ENCODE measurements at regions not wholly inside any gene's neighbourhood (a gene's known extent, or its start where the extent isn't known, plus 50 kb on each side); places are given as distances from the start of the nearest gene placed in this dataset.

DNA sequence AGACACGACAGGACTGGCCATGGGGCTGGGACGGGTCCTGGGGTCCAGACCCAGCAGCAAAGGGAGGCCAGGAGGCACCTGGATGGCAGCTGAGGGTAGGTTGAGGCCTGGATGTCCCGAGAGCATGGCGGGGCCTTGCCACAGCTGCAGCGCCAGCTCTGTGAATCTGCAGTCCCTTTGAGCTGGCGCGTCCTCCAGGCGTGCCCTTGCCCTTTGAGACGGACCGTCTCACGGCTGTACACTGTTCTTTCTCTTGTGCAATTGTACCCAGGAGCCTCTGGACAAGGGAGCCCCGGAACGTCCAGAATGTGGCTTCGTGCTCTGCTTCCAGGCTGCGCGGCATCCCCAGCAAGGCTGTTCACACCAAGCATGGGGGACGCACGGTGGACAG is 69.5 kb upstream of the CIBAR2 start (continued):
- TF ChIP-seq, protein P1, sequence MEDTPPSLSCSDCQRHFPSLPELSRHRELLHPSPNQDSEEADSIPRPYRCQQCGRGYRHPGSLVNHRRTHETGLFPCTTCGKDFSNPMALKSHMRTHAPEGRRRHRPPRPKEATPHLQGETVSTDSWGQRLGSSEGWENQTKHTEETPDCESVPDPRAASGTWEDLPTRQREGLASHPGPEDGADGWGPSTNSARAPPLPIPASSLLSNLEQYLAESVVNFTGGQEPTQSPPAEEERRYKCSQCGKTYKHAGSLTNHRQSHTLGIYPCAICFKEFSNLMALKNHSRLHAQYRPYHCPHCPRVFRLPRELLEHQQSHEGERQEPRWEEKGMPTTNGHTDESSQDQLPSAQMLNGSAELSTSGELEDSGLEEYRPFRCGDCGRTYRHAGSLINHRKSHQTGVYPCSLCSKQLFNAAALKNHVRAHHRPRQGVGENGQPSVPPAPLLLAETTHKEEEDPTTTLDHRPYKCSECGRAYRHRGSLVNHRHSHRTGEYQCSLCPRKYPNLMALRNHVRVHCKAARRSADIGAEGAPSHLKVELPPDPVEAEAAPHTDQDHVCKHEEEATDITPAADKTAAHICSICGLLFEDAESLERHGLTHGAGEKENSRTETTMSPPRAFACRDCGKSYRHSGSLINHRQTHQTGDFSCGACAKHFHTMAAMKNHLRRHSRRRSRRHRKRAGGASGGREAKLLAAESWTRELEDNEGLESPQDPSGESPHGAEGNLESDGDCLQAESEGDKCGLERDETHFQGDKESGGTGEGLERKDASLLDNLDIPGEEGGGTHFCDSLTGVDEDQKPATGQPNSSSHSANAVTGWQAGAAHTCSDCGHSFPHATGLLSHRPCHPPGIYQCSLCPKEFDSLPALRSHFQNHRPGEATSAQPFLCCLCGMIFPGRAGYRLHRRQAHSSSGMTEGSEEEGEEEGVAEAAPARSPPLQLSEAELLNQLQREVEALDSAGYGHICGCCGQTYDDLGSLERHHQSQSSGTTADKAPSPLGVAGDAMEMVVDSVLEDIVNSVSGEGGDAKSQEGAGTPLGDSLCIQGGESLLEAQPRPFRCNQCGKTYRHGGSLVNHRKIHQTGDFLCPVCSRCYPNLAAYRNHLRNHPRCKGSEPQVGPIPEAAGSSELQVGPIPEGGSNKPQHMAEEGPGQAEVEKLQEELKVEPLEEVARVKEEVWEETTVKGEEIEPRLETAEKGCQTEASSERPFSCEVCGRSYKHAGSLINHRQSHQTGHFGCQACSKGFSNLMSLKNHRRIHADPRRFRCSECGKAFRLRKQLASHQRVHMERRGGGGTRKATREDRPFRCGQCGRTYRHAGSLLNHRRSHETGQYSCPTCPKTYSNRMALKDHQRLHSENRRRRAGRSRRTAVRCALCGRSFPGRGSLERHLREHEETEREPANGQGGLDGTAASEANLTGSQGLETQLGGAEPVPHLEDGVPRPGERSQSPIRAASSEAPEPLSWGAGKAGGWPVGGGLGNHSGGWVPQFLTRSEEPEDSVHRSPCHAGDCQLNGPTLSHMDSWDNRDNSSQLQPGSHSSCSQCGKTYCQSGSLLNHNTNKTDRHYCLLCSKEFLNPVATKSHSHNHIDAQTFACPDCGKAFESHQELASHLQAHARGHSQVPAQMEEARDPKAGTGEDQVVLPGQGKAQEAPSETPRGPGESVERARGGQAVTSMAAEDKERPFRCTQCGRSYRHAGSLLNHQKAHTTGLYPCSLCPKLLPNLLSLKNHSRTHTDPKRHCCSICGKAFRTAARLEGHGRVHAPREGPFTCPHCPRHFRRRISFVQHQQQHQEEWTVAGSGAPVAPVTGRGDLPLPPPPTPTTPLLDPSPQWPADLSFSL (CRISPR knock-in tag; IDR thresholded peaks at IDR 0.05): no peak
- no peak for TF ChIP-seq CBX2 (IDR thresholded peaks at IDR 0.05; ENCODE audit: low read depth, low read length)
- TF ChIP-seq CBX2 (CRISPR knock-in tag; IDR thresholded peaks at IDR 0.05; ENCODE audit: low read depth): no peak
- TF ChIP-seq, protein P2, sequence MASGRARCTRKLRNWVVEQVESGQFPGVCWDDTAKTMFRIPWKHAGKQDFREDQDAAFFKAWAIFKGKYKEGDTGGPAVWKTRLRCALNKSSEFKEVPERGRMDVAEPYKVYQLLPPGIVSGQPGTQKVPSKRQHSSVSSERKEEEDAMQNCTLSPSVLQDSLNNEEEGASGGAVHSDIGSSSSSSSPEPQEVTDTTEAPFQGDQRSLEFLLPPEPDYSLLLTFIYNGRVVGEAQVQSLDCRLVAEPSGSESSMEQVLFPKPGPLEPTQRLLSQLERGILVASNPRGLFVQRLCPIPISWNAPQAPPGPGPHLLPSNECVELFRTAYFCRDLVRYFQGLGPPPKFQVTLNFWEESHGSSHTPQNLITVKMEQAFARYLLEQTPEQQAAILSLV (CRISPR knock-in tag; IDR thresholded peaks at IDR 0.05; ENCODE audit: borderline replicate concordance): no peak
- no peak; the same call in 1 of the 2 replicates for TF ChIP-seq CREM (IDR thresholded peaks at IDR 0.05)
- TF ChIP-seq CREM (CRISPR knock-in tag; IDR thresholded peaks at IDR 0.05): no peak
- no peak for TF ChIP-seq MBD4 (IDR thresholded peaks at IDR 0.05; ENCODE audit: borderline replicate concordance, low read length)
- TF ChIP-seq, protein P3, sequence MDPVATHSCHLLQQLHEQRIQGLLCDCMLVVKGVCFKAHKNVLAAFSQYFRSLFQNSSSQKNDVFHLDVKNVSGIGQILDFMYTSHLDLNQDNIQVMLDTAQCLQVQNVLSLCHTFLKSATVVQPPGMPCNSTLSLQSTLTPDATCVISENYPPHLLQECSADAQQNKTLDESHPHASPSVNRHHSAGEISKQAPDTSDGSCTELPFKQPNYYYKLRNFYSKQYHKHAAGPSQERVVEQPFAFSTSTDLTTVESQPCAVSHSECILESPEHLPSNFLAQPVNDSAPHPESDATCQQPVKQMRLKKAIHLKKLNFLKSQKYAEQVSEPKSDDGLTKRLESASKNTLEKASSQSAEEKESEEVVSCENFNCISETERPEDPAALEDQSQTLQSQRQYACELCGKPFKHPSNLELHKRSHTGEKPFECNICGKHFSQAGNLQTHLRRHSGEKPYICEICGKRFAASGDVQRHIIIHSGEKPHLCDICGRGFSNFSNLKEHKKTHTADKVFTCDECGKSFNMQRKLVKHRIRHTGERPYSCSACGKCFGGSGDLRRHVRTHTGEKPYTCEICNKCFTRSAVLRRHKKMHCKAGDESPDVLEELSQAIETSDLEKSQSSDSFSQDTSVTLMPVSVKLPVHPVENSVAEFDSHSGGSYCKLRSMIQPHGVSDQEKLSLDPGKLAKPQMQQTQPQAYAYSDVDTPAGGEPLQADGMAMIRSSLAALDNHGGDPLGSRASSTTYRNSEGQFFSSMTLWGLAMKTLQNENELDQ (CRISPR knock-in tag; IDR thresholded peaks at IDR 0.05; ENCODE audit: borderline replicate concordance): no peak
- TF ChIP-seq, protein P4, sequence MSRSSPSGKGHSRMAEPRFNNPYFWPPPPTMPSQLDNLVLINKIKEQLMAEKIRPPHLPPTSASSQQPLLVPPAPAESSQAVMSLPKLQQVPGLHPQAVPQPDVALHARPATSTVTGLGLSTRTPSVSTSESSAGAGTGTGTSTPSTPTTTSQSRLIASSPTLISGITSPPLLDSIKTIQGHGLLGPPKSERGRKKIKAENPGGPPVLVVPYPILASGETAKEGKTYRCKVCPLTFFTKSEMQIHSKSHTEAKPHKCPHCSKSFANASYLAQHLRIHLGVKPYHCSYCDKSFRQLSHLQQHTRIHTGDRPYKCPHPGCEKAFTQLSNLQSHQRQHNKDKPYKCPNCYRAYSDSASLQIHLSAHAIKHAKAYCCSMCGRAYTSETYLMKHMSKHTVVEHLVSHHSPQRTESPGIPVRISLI (CRISPR knock-in tag; IDR thresholded peaks at IDR 0.05; ENCODE audit: borderline replicate concordance): no peak
- TF ChIP-seq ZNF567 (CRISPR knock-in tag; IDR thresholded peaks at IDR 0.05; ENCODE audit: borderline replicate concordance): no peak
- no peak for TF ChIP-seq RFX1 (IDR thresholded peaks at IDR 0.05)
- no peak for TF ChIP-seq ZNF510 (CRISPR knock-in tag; IDR thresholded peaks at IDR 0.05; ENCODE audit: low read depth)
- peak; percentile 99 for TF ChIP-seq ZNF563 (CRISPR knock-in tag; IDR thresholded peaks at IDR 0.05)
- TF ChIP-seq CBFB (CRISPR knock-in tag; IDR thresholded peaks at IDR 0.05): no peak
- TF ChIP-seq NONO (IDR thresholded peaks at IDR 0.05): no peak
- TF ChIP-seq NONO (CRISPR knock-in tag; conservative IDR thresholded peaks at IDR 0.05): no peak
- TF ChIP-seq TBX3 (IDR thresholded peaks at IDR 0.05; ENCODE audit: borderline replicate concordance): no peak
- no peak for TF ChIP-seq MEF2D (CRISPR knock-in tag; IDR thresholded peaks at IDR 0.05)
- no peak for TF ChIP-seq ZNF230 (CRISPR knock-in tag; IDR thresholded peaks at IDR 0.05)
- 0 out of 2 replicates have a peak, but pooled peaks have one; percentile 20 for TF ChIP-seq HOXD1 (CRISPR knock-in tag; IDR thresholded peaks at IDR 0.05)
- peak; percentile 72; the same call in 1 of the 2 replicates for TF ChIP-seq SPEN (CRISPR knock-in tag; IDR thresholded peaks at IDR 0.05; ENCODE audit: low read depth)
- no peak for TF ChIP-seq ZNF30 (CRISPR knock-in tag; IDR thresholded peaks at IDR 0.05)
- TF ChIP-seq KMT2B (CRISPR knock-in tag; IDR thresholded peaks at IDR 0.05): no peak
